ENCODE measurements at regions not wholly inside any gene's neighbourhood (a gene's known extent, or its start where the extent isn't known, plus 50 kb on each side); places are given as distances from the start of the nearest gene placed in this dataset.

DNA sequence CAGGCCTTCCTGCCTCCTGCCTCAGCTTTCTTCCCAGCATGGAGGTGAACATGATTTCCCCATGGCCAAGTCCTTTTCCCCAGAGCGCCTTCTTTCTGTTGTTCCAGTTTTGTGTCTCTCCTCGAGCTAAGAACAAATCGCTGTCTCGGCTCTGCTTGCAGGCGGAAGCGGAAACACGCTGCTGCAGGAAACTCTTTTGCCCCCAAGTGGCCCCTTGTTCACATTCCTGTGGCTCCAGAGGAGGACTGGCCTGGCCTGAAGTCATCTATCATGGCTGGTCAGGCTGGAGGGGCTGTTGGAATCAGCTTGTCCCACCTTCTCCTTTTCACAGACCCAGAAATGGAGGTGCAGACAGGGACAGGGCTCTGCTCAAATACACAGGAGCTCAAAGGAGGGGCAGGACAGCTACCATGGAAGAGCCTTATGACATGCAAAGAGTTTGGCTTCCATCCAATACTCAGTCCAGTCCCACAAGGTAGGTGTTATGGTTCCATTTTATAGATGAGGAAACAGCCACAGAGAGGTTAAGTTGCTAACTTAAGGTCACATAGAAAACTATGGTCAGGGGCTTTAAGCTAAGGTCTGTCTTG, 182.2 kb upstream of the SYT13 start:
- no peak for TF ChIP-seq POU2F2 (IDR thresholded peaks at IDR 0.05; ENCODE audit: low read depth, low read length)
- TF ChIP-seq TAF1 (IDR thresholded peaks at IDR 0.05; ENCODE audit: low read depth, low read length), result no peak
- TF ChIP-seq POLR2A (IDR thresholded peaks at IDR 0.05; ENCODE audit: low read depth, low read length), result no peak
